GM13977 (cell line): ENCODE measurements at regions not wholly inside any gene's neighbourhood (a gene's known extent, or its start where the extent isn't known, plus 50 kb on each side); places are given as distances from the start of the nearest gene placed in this dataset.

ENCODE experiments used
- DNase-seq: peaks from one replicate; pipeline ENCODE4 v3.0.0; 2012; ENCODE audit warnings: low spot score
- CTCF ChIP-seq: IDR thresholded peaks from 2 replicates; pipeline ENCODE4 v1.5.1; 2012; ENCODE audit warnings: mild to moderate bottlenecking, control low read depth; ENCODE audit not compliant: insufficient read depth; ENCODE audit errors: extremely low read depth, missing control alignments
- in situ Hi-C: fragments of 300-500 bp; cut with MboI; formaldehyde crosslinking; loops from one replicate; pipeline ENCODE4 v1.12.0; 2022; ENCODE audit warnings: low sequenced_read_pairs, low pct_unique_long_range_greater_than_20kb, mixed read lengths, inconsistent platforms; ENCODE audit not compliant: unreplicated experiment

- DNase-seq: no peak
- in situ Hi-C loops: no loop called here
- TF ChIP-seq CTCF: no peak
These were observed 1107.1 kb upstream of the EYS start for GRCh38 chr6:66814156-66814555.

GRCh38 chr6:66808771-66809170 is 1101.7 kb upstream of the EYS start:
- in situ Hi-C loops: no loop called here
- TF ChIP-seq CTCF: no peak
- no peak for DNase-seq

- in situ Hi-C loops: no loop called here
- no peak for TF ChIP-seq CTCF
- no peak for DNase-seq
These were observed 1090.0 kb upstream of the EYS start for GRCh38 chr6:66796987-66797386.

- no peak for DNase-seq
- in situ Hi-C loops: no loop called here
- no peak for TF ChIP-seq CTCF
These were observed 1081.6 kb upstream of the EYS start for GRCh38 chr6:66788579-66788978.

GRCh38 chr6:66772800-66773199 is 1065.8 kb upstream of the EYS start:
- in situ Hi-C loops: no loop called here

GRCh38 chr6:66771626-66772025 is 1064.6 kb upstream of the EYS start:
- TF ChIP-seq CTCF: no peak
- in situ Hi-C loops: no loop called here
- DNase-seq: no peak

More at GRCh38 chr6:66772800-66773199, 1065.8 kb upstream of the EYS start:
- no peak for DNase-seq
- TF ChIP-seq CTCF: no peak

- no peak for DNase-seq
- in situ Hi-C loops: no loop called here
- no peak for TF ChIP-seq CTCF
These were observed 1044.6 kb upstream of the EYS start for GRCh38 chr6:66751630-66752029.
